ENCODE measurements at regions not wholly inside any gene's neighbourhood (a gene's known extent, or its start where the extent isn't known, plus 50 kb on each side); places are given as distances from the start of the nearest gene placed in this dataset.

DNA sequence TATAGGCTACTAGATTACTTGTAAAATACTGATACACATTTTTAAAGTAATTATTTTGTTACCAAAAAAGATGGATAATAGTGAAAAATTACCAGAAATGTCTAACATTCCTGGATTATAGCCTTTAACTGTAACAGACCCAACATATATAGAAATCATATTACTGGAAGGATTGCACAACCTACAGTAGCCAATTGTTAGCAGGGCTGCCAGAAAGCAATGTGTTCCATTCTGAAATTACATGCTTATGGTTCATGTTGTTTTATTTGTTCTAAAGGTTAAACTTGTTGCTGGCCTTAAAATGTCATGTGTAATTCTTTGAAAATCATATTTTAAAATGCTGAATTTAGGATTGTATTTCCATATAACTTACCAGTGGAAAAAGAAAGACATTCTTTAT, 793.6 kb upstream of the ACVR2A start:
- no peaks in the 10 kb centered on the region for H3K27me3 ChIP-seq (ENCODE audit: control insufficient read depth, insufficient read depth)
- H3K9me3 ChIP-seq (ENCODE audit: control insufficient read depth, low read length): no peaks in the 10 kb centered on the region
- DNase-seq: no peak
- no peak for ATAC-seq
- H3K4me1 ChIP-seq (ENCODE audit: control insufficient read depth, insufficient read depth, low read length): no peaks in the 10 kb centered on the region
- H3K27ac ChIP-seq (ENCODE audit: low read length): no peak overlapping the region
- intact Hi-C loops (cut with DNase I): no loop called here
- H3K4me3 ChIP-seq (ENCODE audit: low read length): no peak overlapping the region

DNA sequence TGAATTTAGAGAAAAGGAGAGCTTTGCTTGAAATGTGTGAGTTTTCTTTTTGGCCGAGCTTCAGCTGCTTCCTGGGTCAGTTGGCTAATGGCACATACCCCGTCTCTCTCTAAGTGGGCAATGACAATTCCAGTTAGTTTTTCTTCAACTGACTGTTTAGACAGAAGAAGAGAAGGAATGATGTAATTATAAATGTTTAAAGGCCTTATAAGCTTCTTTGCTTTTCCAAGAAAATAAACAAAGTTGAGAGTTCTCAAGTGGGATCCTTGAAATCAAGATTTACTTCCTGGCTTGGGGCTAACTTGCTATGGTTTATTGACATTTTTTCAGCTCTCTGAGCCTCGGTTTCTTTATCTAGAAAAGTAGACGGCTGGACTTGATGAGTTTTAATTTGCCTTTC, 794.9 kb upstream of the ACVR2A start:
- no peaks in the 10 kb centered on the region for H3K4me1 ChIP-seq (ENCODE audit: control insufficient read depth, insufficient read depth, low read length)
- no peak overlapping the region for H3K4me3 ChIP-seq (ENCODE audit: low read length)
- H3K9me3 ChIP-seq (ENCODE audit: control insufficient read depth, low read length): no peaks in the 10 kb centered on the region
- no peaks in the 10 kb centered on the region for H3K27me3 ChIP-seq (ENCODE audit: control insufficient read depth, insufficient read depth)
- WGBS: 41% methylated on average over 4 of the region's 4 CpGs
- DNase-seq (no peak), ATAC-seq (no peak)
- no peak overlapping the region for H3K27ac ChIP-seq (ENCODE audit: low read length)
- intact Hi-C loops (cut with DNase I): no loop called here

DNA sequence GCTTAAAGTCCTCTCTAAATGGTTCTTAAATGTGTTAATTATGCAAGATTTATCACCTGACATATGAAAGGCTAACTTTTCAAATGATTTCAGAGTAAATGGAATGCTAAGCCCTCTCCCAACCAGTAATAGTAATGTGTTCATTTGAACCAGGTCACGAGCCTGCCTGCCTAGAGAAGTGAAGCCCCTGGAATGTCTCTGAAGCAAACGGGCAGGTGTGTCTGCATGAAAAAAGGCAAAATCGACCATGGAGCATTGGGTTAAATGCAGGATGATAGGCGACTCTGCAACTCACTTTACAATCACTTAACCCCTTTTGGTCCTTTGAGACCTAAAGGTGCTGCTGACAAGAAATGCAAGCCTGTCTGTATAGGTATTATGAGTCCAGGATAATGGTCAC, 798.4 kb upstream of the ACVR2A start:
- DNase-seq (no peak), ATAC-seq (no peak)
- H3K9me3 ChIP-seq (ENCODE audit: control insufficient read depth, low read length): no peaks in the 10 kb centered on the region
- no peak overlapping the region for H3K4me3 ChIP-seq (ENCODE audit: low read length)
- no peak overlapping the region for H3K27ac ChIP-seq (ENCODE audit: low read length)
- H3K4me1 ChIP-seq (ENCODE audit: control insufficient read depth, insufficient read depth, low read length): no peaks in the 10 kb centered on the region
- H3K27me3 ChIP-seq (ENCODE audit: control insufficient read depth, insufficient read depth): no peaks in the 10 kb centered on the region
- 61% methylated on average over 4 of the region's 4 CpGs for whole genome bisulfite sequencing
- intact Hi-C loops (cut with DNase I): no loop called here

DNA sequence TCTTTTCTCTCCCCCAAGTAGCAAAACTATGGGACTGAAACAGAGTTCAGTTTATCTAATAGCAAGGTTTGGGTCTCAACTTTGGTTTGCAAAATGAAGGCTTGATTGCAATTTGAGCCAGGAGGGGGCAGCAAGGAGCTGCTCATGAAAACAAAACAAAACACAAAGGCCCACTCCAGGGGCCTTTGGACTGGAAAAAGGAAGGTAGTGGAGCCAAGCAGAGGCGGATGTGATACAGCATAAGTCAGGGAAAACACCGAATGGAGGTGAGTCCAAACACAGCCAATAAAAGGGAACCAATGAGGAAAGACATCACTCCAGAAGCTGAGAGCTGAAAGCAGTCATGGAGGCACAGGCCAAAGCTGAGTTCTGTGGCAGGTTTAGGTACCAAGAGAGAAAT, 799.7 kb upstream of the ACVR2A start:
- no peaks in the 10 kb centered on the region for H3K9me3 ChIP-seq (ENCODE audit: control insufficient read depth, low read length)
- no peaks in the 10 kb centered on the region for H3K4me1 ChIP-seq (ENCODE audit: control insufficient read depth, insufficient read depth, low read length)
- H3K27me3 ChIP-seq (ENCODE audit: control insufficient read depth, insufficient read depth): no peaks in the 10 kb centered on the region
- no peak overlapping the region for H3K27ac ChIP-seq (ENCODE audit: low read length)
- ATAC-seq (no peak), DNase-seq (peak in 2 of 3 donors; percentile 26 to 64)
- 31% methylated on average over 2 of the region's 2 CpGs for WGBS
- intact Hi-C loops (cut with DNase I): no loop called here
- no peak overlapping the region for H3K4me3 ChIP-seq (ENCODE audit: low read length)

DNA sequence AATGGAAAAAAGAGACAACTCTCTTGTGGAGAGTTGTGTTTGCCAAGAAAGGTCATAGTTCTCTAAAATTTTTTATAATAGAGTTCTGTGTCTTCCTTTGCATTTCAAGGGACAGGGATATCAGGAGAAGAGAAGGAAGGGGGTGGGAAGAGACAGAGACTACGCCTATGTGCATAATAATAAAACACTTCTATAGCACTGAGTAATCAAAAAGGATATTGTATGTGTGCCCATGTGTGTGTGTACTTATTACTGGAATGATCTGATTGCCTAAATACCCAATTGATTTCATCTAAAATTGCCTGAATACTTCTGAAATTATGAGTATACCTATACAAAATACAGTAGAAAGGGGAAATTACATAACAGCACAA, 803.7 kb upstream of the ACVR2A start:
- Histone ChIP-seq H3K27ac (ENCODE audit: low read length) (no peak overlapping the region), H3K9me3 (ENCODE audit: control insufficient read depth, low read length) (no peaks in the 10 kb centered on the region), H3K4me1 (ENCODE audit: control insufficient read depth, insufficient read depth, low read length) (no peaks in the 10 kb centered on the region), H3K27me3 (ENCODE audit: control insufficient read depth, insufficient read depth) (no peaks in the 10 kb centered on the region), H3K4me3 (ENCODE audit: low read length) (no peak overlapping the region)
- no peak for DNase-seq
- intact Hi-C loops (cut with DNase I): no loop called here
- no peak for ATAC-seq
- 71% methylated on average over 1 of the region's 1 CpG for WGBS

DNA sequence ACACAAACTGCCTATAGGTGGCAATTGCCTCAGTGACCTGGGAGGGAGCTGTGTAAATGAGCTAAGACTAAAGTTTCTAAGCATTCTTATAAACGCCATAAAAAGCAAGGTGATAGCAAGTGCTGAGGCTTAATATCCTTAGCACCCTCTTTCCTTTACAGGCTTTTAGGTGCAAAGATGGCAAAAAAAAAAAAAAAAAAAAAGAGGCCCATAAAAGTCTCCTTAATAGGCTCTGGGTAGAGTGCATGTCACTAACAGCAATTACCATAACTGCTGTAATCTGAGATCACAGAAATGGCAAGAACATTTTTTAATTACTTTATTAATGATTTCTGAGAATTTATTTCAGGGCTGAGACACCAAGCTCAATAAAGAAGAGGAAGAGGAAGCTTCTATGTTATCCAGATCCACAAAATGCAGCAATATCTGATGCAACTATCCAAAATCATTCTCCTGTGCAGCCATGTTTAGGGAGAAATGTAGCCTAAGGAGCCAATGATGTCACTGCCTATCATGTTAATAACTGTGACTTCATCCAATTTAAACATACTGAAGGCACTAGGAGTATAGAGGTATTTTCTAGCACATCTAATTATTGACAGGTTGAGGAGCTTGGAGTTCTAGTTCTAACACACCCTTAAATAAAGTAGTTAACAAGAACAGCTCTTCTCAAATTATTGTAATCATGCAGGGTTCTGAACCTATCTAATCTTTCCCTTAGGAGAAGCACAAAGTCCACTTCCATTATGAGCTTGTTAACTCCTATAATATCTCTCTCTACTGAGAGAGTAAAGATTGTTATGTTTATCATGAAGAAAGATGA, 804.3 kb upstream of the ACVR2A start:
- no peak for DNase-seq
- intact Hi-C loops (cut with DNase I): no loop called here
- Histone ChIP-seq H3K27me3 (ENCODE audit: control insufficient read depth, insufficient read depth) (no peaks in the 10 kb centered on the region), H3K4me1 (ENCODE audit: control insufficient read depth, insufficient read depth, low read length) (no peaks in the 10 kb centered on the region), H3K9me3 (ENCODE audit: control insufficient read depth, low read length) (no peaks in the 10 kb centered on the region), H3K4me3 (ENCODE audit: low read length) (no peak overlapping the region), H3K27ac (ENCODE audit: low read length) (no peak overlapping the region)
- ATAC-seq: no peak
- WGBS: 69% methylated on average over 1 of the region's 1 CpG

DNA sequence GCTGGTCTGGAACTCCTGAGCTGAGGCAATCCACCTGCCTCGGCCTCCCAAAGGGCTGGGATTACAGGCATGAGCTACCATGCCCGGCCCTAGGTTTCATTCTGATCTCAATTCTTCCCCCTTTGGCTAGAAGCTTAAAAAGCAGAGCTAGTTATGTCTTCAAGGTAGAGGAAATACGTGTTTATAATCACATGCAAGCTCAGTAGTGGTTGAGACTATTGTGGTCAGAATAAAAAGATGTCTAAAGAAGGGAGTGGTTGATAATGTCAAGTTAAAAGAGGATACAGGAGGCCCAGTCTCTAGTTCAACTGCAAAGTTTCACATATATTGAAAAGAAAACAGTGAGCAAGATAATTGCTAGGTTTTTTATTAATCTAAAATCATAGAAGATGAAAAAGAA, 807.8 kb upstream of the ACVR2A start:
- no peak overlapping the region for H3K27ac ChIP-seq (ENCODE audit: low read length)
- H3K9me3 ChIP-seq (ENCODE audit: control insufficient read depth, low read length): no peaks in the 10 kb centered on the region
- DNase-seq (no peak), ATAC-seq (no peak)
- 82% methylated on average over 3 of the region's 3 CpGs for WGBS
- intact Hi-C loops (cut with DNase I): no loop called here
- no peak overlapping the region for H3K4me3 ChIP-seq (ENCODE audit: low read length)
- no peaks in the 10 kb centered on the region for H3K27me3 ChIP-seq (ENCODE audit: control insufficient read depth, insufficient read depth)
- no peaks in the 10 kb centered on the region for H3K4me1 ChIP-seq (ENCODE audit: control insufficient read depth, insufficient read depth, low read length)

DNA sequence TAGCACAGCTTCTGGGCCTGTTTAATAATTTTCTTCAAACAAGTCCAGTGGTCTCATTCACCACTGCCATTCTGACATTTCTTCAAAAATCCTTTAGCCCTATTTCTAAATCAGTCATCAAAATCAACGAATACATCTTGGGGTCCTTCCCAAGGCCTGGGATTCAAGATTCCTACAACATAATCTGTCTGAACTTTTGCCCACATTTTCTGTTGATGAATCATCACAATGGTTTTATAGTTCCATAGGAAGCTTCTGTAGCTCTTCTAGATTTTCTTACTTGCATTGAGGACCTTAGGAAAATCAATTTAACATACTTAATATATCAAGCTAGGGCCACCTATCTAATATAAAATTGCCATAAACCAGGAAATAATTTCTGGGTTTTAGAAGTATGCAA, 811.8 kb upstream of the ACVR2A start:
- Histone ChIP-seq H3K9me3 (ENCODE audit: control insufficient read depth, low read length) (no peaks in the 10 kb centered on the region), H3K27me3 (ENCODE audit: control insufficient read depth, insufficient read depth) (no peaks in the 10 kb centered on the region)

DNA sequence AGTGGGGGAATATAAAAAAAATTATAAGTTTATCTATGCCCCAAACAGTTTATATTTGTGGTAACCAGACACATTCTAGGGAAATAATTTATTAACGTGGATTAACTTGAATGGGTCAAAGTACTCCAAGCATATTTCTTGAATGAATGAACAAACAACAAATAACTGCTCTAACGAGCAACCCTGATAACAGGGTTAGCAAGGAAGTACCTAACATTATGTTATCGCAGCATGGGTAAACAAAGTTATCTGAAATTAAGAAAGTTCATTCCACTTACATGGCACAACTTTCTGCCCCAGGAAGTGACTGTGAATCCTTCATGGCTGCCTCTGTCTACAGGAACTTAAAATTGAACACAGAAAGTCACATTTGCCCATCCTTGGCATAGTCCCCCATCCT, 812.9 kb upstream of the ACVR2A start:
- 57% methylated on average over 3 of the region's 3 CpGs for WGBS
- H3K27ac ChIP-seq (ENCODE audit: low read length): no peak overlapping the region
- no peak for ATAC-seq

More for the DNA sequence above, 811.8 kb upstream of the ACVR2A start:
- 68% methylated on average over 1 of the region's 1 CpG for WGBS
- DNase-seq (no peak), ATAC-seq (no peak)
- H3K4me3 ChIP-seq (ENCODE audit: low read length): no peak overlapping the region
- no peak overlapping the region for H3K27ac ChIP-seq (ENCODE audit: low read length)
- H3K4me1 ChIP-seq (ENCODE audit: control insufficient read depth, insufficient read depth, low read length): no peaks in the 10 kb centered on the region
- intact Hi-C loops (cut with DNase I): no loop called here

DNA sequence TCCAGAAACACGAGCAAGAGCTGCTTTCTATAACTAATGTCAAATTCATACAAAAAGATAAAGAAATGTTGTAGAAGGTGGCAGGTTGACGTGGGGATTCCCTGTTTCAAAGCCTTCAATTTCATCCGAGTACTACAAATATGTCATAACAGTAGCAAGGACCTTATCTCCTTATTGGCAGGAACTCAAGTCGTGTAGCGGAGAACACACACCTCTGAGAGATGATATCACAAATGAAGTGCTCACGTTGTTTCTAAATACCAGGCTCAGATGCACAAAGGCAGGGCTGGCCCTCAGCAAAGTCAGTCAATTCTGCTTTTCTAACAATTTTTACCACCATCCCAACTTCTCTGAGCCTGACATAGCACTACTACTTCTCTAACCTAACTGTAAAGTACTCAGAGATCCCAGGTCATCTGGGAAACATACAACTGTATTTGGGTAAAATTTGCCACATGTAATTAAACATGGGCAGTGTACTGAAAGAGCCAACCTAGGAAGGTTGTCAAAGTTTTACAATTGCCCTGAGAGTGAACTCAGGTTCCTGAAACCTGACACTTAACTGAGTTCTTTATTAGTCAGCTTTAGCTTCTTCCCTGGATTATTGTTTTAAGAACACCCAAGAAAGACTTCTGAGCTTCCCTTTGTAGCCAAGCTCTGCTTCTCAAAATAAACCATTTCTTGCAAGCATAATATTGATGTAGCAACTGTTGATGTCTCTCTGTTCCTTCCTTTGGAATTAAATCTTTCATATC, 813.7 kb upstream of the ACVR2A start:
- intact Hi-C loops (cut with DNase I): no loop called here
- ATAC-seq (no peak), DNase-seq (no peak)
- Histone ChIP-seq H3K27me3 (ENCODE audit: control insufficient read depth, insufficient read depth) (no peaks in the 10 kb centered on the region), H3K27ac (ENCODE audit: low read length) (no peak overlapping the region), H3K4me1 (ENCODE audit: control insufficient read depth, insufficient read depth, low read length) (no peaks in the 10 kb centered on the region), H3K9me3 (ENCODE audit: control insufficient read depth, low read length) (no peaks in the 10 kb centered on the region), H3K4me3 (ENCODE audit: low read length) (no peak overlapping the region)
- WGBS: 44% methylated on average over 6 of the region's 6 CpGs

More for the DNA sequence above, 812.9 kb upstream of the ACVR2A start:
- Histone ChIP-seq H3K27me3 (ENCODE audit: control insufficient read depth, insufficient read depth) (no peaks in the 10 kb centered on the region), H3K4me3 (ENCODE audit: low read length) (no peak overlapping the region), H3K9me3 (ENCODE audit: control insufficient read depth, low read length) (no peaks in the 10 kb centered on the region), H3K4me1 (ENCODE audit: control insufficient read depth, insufficient read depth, low read length) (no peaks in the 10 kb centered on the region)
- intact Hi-C loops (cut with DNase I): no loop called here
- DNase-seq: no peak

DNA sequence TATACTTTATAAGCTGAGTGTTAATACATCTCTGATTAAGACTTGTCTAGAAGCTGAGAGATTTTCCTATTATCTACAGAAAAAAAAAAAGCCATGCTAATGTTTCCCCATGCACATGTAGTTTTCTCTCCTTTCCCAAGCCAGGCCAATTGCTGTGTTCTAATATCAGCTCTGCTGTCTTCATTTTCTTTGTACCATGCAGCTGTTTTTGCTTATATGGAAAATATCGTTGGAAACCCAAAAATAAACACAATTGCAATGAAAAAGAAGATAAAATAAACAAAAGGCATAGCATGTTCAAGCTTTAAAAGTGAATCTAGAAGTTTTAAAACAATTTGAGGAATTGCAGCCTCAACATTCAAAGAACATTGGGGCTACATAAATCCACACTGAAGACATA, 817.4 kb upstream of the ACVR2A start:
- intact Hi-C loops (cut with DNase I): no loop called here
- no peaks in the 10 kb centered on the region for H3K27me3 ChIP-seq (ENCODE audit: control insufficient read depth, insufficient read depth)
- ATAC-seq: no peak
- 35% methylated on average over 1 of the region's 1 CpG for WGBS
- no peak overlapping the region for H3K27ac ChIP-seq (ENCODE audit: low read length)
- no peak overlapping the region for H3K4me3 ChIP-seq (ENCODE audit: low read length)
- no peak for DNase-seq
- H3K9me3 ChIP-seq (ENCODE audit: control insufficient read depth, low read length): no peaks in the 10 kb centered on the region
- H3K4me1 ChIP-seq (ENCODE audit: control insufficient read depth, insufficient read depth, low read length): no peaks in the 10 kb centered on the region
